AG04450 (cell line): ENCODE measurements at regions not wholly inside any gene's neighbourhood (a gene's known extent, or its start where the extent isn't known, plus 50 kb on each side); places are given as distances from the start of the nearest gene placed in this dataset.

Experiments
- CTCF ChIA-PET: fragments of 300-600, 350-600 bp; formaldehyde crosslinking; extraction: SDS; loops from one replicate; lab custom pipeline; 2022; ENCODE audit warnings: antibody characterized with exemption, inconsistent platforms; lab: Charles Lee
- POLR2A ChIA-PET: fragments of 350-600 bp; formaldehyde crosslinking; extraction: SDS; loops from one replicate; lab custom pipeline; 2021; ENCODE audit warnings: antibody characterized with exemption, inconsistent platforms; lab: Yijun Ruan, JAX
- DNase-seq: peaks from one replicate; pipeline ENCODE4 v3.0.0-alpha.2; 2011; ENCODE audit warnings: low read depth, low spot score
- H3K27ac ChIP-seq: one replicate; pipeline ENCODE4 v1.5.1; 2012; ENCODE audit warnings: low read depth, low read length, control low read depth
- H3K27me3 ChIP-seq: one replicate; pipeline ENCODE4 v1.6.0; 2012; ENCODE audit warnings: low read length; ENCODE audit not compliant: control insufficient read depth, insufficient read depth
- H3K4me3 ChIP-seq: 2 replicates; pipeline ENCODE4 v1.5.1; 2011; ENCODE audit warnings: mild to moderate bottlenecking, low read depth, low read length, control low read depth
- H3K9me3 ChIP-seq: 2 replicates; pipeline ENCODE4 v1.5.1; 2012; ENCODE audit warnings: low read length; ENCODE audit not compliant: control insufficient read depth, insufficient read depth
- TF ChIP-seq, protein P1 (sequence below): IDR thresholded peaks from 2 replicates; pipeline ENCODE4 v1.5.1; 2011; ENCODE audit warnings: low read depth, low read length, control low read depth, inconsistent platforms

DNA sequence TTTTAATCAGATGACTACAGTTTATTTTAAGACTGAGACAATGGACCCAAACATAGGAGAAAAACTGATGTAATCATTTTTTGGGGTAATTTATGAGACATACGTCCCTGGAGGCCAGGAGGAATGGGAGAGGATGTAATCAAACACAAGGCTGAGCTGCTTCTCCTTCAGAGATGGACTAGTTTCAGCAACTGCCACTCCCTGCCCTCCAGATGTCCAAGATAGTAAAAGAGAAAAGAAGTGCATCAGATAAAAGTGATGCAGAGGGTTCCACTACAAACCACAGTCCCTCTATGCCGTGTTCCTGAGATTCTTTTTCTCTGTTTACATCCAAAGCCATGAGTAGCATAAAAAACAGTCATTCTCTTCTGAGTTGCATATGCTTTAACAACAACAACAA is 101.1 kb downstream of the DACT1 start:
- TF ChIP-seq, protein P1, sequence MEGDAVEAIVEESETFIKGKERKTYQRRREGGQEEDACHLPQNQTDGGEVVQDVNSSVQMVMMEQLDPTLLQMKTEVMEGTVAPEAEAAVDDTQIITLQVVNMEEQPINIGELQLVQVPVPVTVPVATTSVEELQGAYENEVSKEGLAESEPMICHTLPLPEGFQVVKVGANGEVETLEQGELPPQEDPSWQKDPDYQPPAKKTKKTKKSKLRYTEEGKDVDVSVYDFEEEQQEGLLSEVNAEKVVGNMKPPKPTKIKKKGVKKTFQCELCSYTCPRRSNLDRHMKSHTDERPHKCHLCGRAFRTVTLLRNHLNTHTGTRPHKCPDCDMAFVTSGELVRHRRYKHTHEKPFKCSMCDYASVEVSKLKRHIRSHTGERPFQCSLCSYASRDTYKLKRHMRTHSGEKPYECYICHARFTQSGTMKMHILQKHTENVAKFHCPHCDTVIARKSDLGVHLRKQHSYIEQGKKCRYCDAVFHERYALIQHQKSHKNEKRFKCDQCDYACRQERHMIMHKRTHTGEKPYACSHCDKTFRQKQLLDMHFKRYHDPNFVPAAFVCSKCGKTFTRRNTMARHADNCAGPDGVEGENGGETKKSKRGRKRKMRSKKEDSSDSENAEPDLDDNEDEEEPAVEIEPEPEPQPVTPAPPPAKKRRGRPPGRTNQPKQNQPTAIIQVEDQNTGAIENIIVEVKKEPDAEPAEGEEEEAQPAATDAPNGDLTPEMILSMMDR, result no peak
- DNase-seq, result no peak
- CTCF ChIA-PET, result interaction anchor here (0.5 kb wide), 1 partner anchor 115 kb away, joined by 3 read pairs; no protein-coding TSS in a partner anchor
- POLR2A ChIA-PET, result no interaction called here
- H3K4me3 ChIP-seq, result no peak overlapping the region
- peaks cover 16% of the 10 kb centered on the region for H3K27me3 ChIP-seq
- H3K27ac ChIP-seq, result no peak overlapping the region
- H3K9me3 ChIP-seq, result no peaks in the 10 kb centered on the region

DNA sequence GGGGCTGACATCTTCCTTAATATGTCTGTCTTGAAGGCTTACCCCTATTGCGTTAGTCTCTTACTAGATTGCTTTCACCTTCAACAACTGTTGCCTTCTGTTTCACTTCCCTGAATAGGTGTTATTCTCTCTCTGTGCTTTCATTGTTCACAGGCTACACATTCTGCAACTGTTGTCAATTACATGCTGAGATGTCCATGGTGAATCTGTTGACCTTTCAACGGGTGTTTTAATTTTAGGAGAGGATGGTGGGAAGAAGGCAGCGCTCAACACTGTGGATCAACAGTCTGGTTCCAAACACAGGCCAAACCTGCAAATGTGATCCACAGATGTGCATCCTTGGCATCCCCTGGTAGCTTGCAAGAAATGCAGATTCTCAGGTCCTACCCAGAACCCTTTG is 101.9 kb downstream of the DACT1 start:
- no peak overlapping the region for H3K27ac ChIP-seq
- ChIA-PET POLR2A (no interaction called here), CTCF (no interaction called here)
- no peak overlapping the region for H3K4me3 ChIP-seq
- no peaks in the 10 kb centered on the region for H3K9me3 ChIP-seq
- peaks cover 16% of the 10 kb centered on the region for H3K27me3 ChIP-seq
- no peak for DNase-seq
- TF ChIP-seq, protein P1, result no peak

DNA sequence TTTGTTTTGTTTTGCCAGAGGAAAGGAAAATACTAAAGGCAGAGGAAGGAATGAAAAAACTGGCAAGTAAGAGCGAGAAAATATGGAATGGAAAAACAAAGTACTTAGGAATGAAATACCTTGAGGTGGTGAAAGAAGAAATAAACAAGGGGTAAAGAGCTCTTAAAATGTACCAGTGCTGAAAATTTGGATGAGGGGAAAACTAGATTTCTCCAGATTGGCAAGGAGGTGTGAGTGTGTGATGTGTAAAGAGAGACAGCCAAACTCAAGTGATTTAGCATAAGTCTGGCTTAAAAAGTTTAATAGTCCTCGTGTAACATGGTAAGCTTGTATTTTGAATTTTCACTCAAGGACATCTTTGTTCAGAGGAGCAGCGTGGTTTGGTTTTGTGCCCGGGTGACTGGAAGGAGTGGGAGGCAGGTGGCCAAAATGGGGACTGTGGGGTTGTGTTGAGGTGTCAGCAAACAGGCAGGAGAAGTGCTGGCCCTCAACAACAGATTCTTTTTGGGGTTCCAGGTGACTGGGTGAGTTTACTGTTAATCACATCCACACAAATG is 102.7 kb downstream of the DACT1 start:
- Histone ChIP-seq H3K9me3 (no peaks in the 10 kb centered on the region), H3K27ac (no peak overlapping the region), H3K27me3 (peaks cover 19% of the 10 kb centered on the region), H3K4me3 (no peak overlapping the region)
- TF ChIP-seq, protein P1, result no peak
- DNase-seq, result no peak
- ChIA-PET POLR2A (no interaction called here), CTCF (interaction anchor here (0.8 kb wide), 1 partner anchor 101 kb away, joined by 3 read pairs; no protein-coding TSS in a partner anchor)

DNA sequence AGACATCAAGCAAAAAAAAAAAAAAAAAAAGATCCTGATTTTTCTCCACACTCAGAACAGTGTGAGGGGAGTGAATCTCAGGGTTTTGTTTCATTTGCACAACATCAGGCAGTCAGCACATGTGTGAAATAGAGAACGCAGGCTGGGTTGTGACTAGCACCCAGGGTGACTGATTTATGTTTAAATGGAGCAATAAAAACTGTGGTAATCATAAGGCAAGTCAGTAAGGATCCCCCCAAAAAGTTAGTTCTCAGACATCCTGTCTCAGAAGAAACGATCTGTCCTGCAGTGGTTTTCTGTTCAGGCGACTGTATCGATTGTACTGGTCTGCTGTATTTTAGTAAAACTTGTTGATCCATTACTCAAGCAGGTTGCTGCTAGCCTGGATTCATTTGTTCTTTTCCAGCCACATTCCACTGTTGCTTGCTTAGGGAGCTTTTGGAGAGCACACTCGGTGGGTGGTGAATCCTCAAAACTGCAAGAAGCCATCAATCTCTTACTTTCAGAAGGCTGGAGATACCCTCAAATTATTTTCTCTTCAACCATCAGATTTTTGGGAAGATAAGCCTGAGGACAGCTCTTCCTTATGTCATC is 107.1 kb downstream of the DACT1 start:
- POLR2A ChIA-PET, result no interaction called here
- Histone ChIP-seq H3K27ac (no peak overlapping the region), H3K9me3 (no peaks in the 10 kb centered on the region), H3K4me3 (no peak overlapping the region), H3K27me3 (peaks cover 19% of the 10 kb centered on the region)
- CTCF ChIA-PET, result interaction anchor here (0.6 kb wide), 1 partner anchor 348 kb away, joined by 3 read pairs; no protein-coding TSS in a partner anchor
- TF ChIP-seq, protein P1, result no peak
- no peak for DNase-seq

DNA sequence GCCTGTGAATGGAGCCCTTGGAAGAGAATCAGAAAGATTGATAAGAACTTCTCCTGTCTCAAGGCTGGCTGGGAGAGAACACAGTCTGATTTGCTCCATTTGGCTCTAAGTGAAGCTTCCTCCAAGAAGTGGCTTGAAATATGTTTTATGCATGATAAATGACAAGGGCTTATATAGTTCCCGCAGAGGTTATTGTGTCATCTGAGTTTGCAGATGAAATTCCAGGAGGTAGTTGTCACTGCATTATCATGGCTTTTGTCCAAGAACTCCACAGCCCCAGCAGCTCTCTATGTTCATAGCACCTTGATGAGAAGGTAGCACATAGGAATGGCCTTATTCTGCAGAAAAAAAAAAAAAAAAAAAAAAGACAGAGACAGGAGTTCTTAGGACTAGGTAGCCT is 108.5 kb downstream of the DACT1 start:
- ChIA-PET POLR2A (interaction anchor here (0.9 to 1.6 kb wide), 3 partner anchors 8 to 118 kb away, joined by 3 to 6 read pairs (median 4); no protein-coding TSS in a partner anchor), CTCF (interaction anchor here (0.6 to 0.8 kb wide), 2 partner anchors 109 to 209 kb away, joined by 3 to 4 read pairs; no protein-coding TSS in a partner anchor)
- DNase-seq, result peak; percentile 55
- Histone ChIP-seq H3K27ac (no peak overlapping the region), H3K4me3 (no peak overlapping the region), H3K27me3 (peaks cover 15% of the 10 kb centered on the region), H3K9me3 (peaks cover 8% of the 10 kb centered on the region)
- TF ChIP-seq, protein P1, result no peak
